ENCODE measurements at regions not wholly inside any gene's neighbourhood (a gene's known extent, or its start where the extent isn't known, plus 50 kb on each side); places are given as distances from the start of the nearest gene placed in this dataset.

GRCh38 chr9:95610006-95610785 is 93.4 kb upstream of the PTCH1 start:
- DNase-seq, result no peak

- no peak for DNase-seq
Measured at GRCh38 chr9:95609426-95609825, 92.7 kb upstream of the PTCH1 start.

GRCh38 chr9:95608341-95608740 is 91.6 kb upstream of the PTCH1 start:
- DNase-seq, result no peak

GRCh38 chr9:95607507-95607906 is 90.7 kb upstream of the PTCH1 start:
- DNase-seq, result no peak

- no peak for DNase-seq
Measured at GRCh38 chr9:95606489-95607350, 89.9 kb upstream of the PTCH1 start.

- DNase-seq, result no peak
Measured at GRCh38 chr9:95605816-95606488, 89.2 kb upstream of the PTCH1 start.

- DNase-seq, result no peak
Measured at GRCh38 chr9:95605101-95605500, 88.3 kb upstream of the PTCH1 start.

- no peak for DNase-seq
Measured at GRCh38 chr9:95598236-95598635, 81.5 kb upstream of the PTCH1 start.

GRCh38 chr9:95595721-95596295 is 79.0 kb upstream of the PTCH1 start:
- no peak for DNase-seq

- DNase-seq, result no peak
Measured at GRCh38 chr9:95592931-95593330, 76.2 kb upstream of the PTCH1 start.

- DNase-seq, result no peak
Measured at GRCh38 chr9:95588724-95589588, 72.2 kb upstream of the PTCH1 start.

- no peak for DNase-seq
Measured at GRCh38 chr9:95587021-95587964, 70.5 kb upstream of the PTCH1 start.

GRCh38 chr9:95586326-95586725 is 69.6 kb upstream of the PTCH1 start:
- no peak for DNase-seq

- no peak for DNase-seq
Measured at GRCh38 chr9:95585824-95586223, 69.1 kb upstream of the PTCH1 start.

- no peak for DNase-seq
Measured at GRCh38 chr9:95584176-95584575, 67.4 kb upstream of the PTCH1 start.

- no peak for DNase-seq
Measured at GRCh38 chr9:95581900-95582299, 65.1 kb upstream of the PTCH1 start.

GRCh38 chr9:95580812-95581761 is 64.3 kb upstream of the PTCH1 start:
- DNase-seq, result no peak

GRCh38 chr9:95574866-95575553 is 58.2 kb upstream of the PTCH1 start:
- DNase-seq, result no peak

- no peak for DNase-seq
Measured at GRCh38 chr9:95574176-95574575, 57.4 kb upstream of the PTCH1 start.
